ENCODE measurements at regions not wholly inside any gene's neighbourhood (a gene's known extent, or its start where the extent isn't known, plus 50 kb on each side); places are given as distances from the start of the nearest gene placed in this dataset.
A peak's percentile ranks its signal among the peaks of the same experiment; 100 is the strongest.
"Not testable (repeated sequence)": the region's sequence is repeated elsewhere in the genome, so short reads cannot be mapped to it uniquely, and the experiment has no call there.

- Mint-ChIP-seq H3K27ac (no peak overlapping the region), H3K4me3 (no peak overlapping the region), H3K27me3 (ENCODE audit: low read depth) (no peaks in the 10 kb centered on the region), H3K36me3 (peaks cover 56% of the 10 kb centered on the region), H3K4me1 (no peaks in the 10 kb centered on the region), H3K9me3 (peaks cover 74% of the 10 kb centered on the region)
- no peak for TF ChIP-seq SMAD4 (CRISPR knock-in tag; IDR thresholded peaks at IDR 0.05)
- POLR2A ChIA-PET, result no interaction called here
- no peak for DNase-seq (ENCODE audit: low spot score)
- CTCF ChIA-PET, result no interaction called here
- peak; percentile 36; the same call in 1 of the 2 replicates for ATAC-seq
These were observed 86.2 kb downstream of the SLC25A46 start for GRCh38 chr5:110824936-110825441.

- ChIA-PET CTCF (no interaction called here), POLR2A (no interaction called here)
- Mint-ChIP-seq H3K27me3 (ENCODE audit: low read depth) (no peaks in the 10 kb centered on the region), H3K9me3 (peaks cover 35% of the 10 kb centered on the region), H3K36me3 (peaks cover 29% of the 10 kb centered on the region), H3K27ac (no peak overlapping the region), H3K4me3 (no peak overlapping the region), H3K4me1 (no peaks in the 10 kb centered on the region)
- DNase-seq (ENCODE audit: low spot score) (no peak), ATAC-seq (no peak)
- TF ChIP-seq KAT7 (CRISPR knock-in tag; IDR thresholded peaks at IDR 0.05; ENCODE audit: borderline replicate concordance), result no peak
- TF ChIP-seq ZNF671 (CRISPR knock-in tag; IDR thresholded peaks at IDR 0.05), result no peak
- TF ChIP-seq ATF1 (CRISPR knock-in tag; IDR thresholded peaks at IDR 0.05), result no peak
These were observed 93.9 kb downstream of the SLC25A46 start for GRCh38 chr5:110832683-110833082.

- H3K4me1 Mint-ChIP-seq; DNase-seq (ENCODE audit: low spot score); H3K27ac Mint-ChIP-seq; ATAC-seq; POLR2A ChIA-PET; H3K36me3 Mint-ChIP-seq; CTCF ChIA-PET; H3K4me3 Mint-ChIP-seq; H3K27me3 Mint-ChIP-seq (ENCODE audit: low read depth): not testable (repeated sequence)
- peaks cover 12% of the 10 kb centered on the region for H3K9me3 Mint-ChIP-seq
These were observed 96.1 kb downstream of the SLC25A46 start for GRCh38 chr5:110834933-110835332.

- Mint-ChIP-seq H3K27ac (no peak overlapping the region), H3K9me3 (peaks cover 6% of the 10 kb centered on the region), H3K4me1 (no peaks in the 10 kb centered on the region), H3K4me3 (no peak overlapping the region), H3K36me3 (no peaks in the 10 kb centered on the region), H3K27me3 (ENCODE audit: low read depth) (no peaks in the 10 kb centered on the region; the same call in 1 of the 2 replicates)
- POLR2A ChIA-PET, result no interaction called here
- TF ChIP-seq USF2 (CRISPR knock-in tag; IDR thresholded peaks at IDR 0.05), result no peak
- TF ChIP-seq CREM (CRISPR knock-in tag; IDR thresholded peaks at IDR 0.05), result no peak
- no peak for TF ChIP-seq NFYB (CRISPR knock-in tag; conservative IDR thresholded peaks at IDR 0.05; ENCODE audit: low read depth)
- TF ChIP-seq TEAD4 (CRISPR knock-in tag; IDR thresholded peaks at IDR 0.05), result no peak
- TF ChIP-seq ETV6 (CRISPR knock-in tag; IDR thresholded peaks at IDR 0.05), result no peak
- no peak for TF ChIP-seq ZNF423 (CRISPR knock-in tag; IDR thresholded peaks at IDR 0.05)
- no peak for TF ChIP-seq ZMAT4 (CRISPR knock-in tag; IDR thresholded peaks at IDR 0.05)
- no peak for TF ChIP-seq USF1 (CRISPR knock-in tag; IDR thresholded peaks at IDR 0.05)
- TF ChIP-seq ZBTB43 (CRISPR knock-in tag; IDR thresholded peaks at IDR 0.05), result no peak
- no peak for TF ChIP-seq CDX4 (CRISPR knock-in tag; IDR thresholded peaks at IDR 0.05; ENCODE audit: borderline replicate concordance)
- TF ChIP-seq PREB (CRISPR knock-in tag; IDR thresholded peaks at IDR 0.05; ENCODE audit: borderline replicate concordance), result no peak
- no peak for TF ChIP-seq JUN (CRISPR knock-in tag; IDR thresholded peaks at IDR 0.05)
- no peak for TF ChIP-seq KAT7 (CRISPR knock-in tag; IDR thresholded peaks at IDR 0.05; ENCODE audit: borderline replicate concordance)
- TF ChIP-seq ELF4 (CRISPR knock-in tag; IDR thresholded peaks at IDR 0.05; ENCODE audit: low read depth), result no peak
- no peak for TF ChIP-seq SP1 (CRISPR knock-in tag; conservative IDR thresholded peaks at IDR 0.05)
- TF ChIP-seq STAT6 (CRISPR knock-in tag; conservative IDR thresholded peaks at IDR 0.05; ENCODE audit: low read depth), result no peak
- TF ChIP-seq ZNF138 (CRISPR knock-in tag; conservative IDR thresholded peaks at IDR 0.05), result no peak
- TF ChIP-seq NR2C2 (CRISPR knock-in tag; IDR thresholded peaks at IDR 0.05), result no peak
- no peak for TF ChIP-seq SMAD3 (CRISPR knock-in tag; IDR thresholded peaks at IDR 0.05; ENCODE audit: borderline replicate concordance)
- DNase-seq (ENCODE audit: low spot score), result no peak
- ATAC-seq, result no peak
- CTCF ChIA-PET, result no interaction called here
These were observed 98.0 kb downstream of the SLC25A46 start for GRCh38 chr5:110836851-110837250.
